CD1c-positive myeloid dendritic cell (primary cell): ENCODE measurements at regions not wholly inside any gene's neighbourhood (a gene's known extent, or its start where the extent isn't known, plus 50 kb on each side); places are given as distances from the start of the nearest gene placed in this dataset.
"Not testable (repeated sequence)": the region's sequence is repeated elsewhere in the genome, so short reads cannot be mapped to it uniquely, and the experiment has no call there.

Experiments used
- DNase-seq: peaks from one replicate; pipeline ENCODE4 v3.0.0-alpha.2; 2016; ENCODE audit errors: extremely low spot score

DNA sequence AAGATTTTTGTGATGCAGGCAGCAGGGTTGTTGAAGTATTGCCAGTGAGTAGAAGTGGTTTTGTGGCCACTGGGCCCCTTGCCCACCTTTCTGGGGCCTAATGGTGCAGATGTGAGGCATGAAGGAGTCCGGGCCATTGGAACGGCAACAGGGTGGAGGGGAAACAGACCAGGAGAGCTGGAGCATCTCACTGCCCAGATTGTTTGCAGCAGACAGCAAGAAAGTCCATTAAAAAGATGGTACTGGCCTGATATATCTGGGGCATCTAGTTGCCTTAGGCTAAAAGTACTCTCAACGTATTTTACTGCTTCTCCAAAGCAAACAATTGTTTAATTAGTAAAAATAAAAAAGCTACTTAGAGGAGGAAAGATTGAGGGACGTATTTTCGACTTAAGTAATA lies 298.4 kb downstream of the SATB1 start:
- DNase-seq: no peak

DNA sequence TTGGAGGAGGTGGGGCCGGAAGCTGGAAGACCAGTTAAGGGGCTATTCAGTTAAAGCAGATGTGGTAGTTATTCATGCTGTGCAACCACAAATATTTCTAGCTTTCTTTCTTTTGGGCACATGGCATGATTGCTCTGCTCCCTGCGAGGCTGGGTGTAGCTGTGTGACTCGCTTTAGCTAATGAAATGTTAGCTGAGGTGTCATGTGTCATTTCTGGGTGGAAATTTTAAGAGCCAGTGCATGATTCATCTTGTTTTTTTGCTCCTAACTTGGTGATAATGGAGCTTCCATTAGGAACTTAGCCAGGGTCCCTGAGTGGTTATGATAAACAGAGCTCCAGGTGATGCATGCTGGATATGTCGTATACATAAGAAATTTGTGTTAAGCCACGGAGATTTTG lies 300.6 kb downstream of the SATB1 start:
- DNase-seq: no peak

DNA sequence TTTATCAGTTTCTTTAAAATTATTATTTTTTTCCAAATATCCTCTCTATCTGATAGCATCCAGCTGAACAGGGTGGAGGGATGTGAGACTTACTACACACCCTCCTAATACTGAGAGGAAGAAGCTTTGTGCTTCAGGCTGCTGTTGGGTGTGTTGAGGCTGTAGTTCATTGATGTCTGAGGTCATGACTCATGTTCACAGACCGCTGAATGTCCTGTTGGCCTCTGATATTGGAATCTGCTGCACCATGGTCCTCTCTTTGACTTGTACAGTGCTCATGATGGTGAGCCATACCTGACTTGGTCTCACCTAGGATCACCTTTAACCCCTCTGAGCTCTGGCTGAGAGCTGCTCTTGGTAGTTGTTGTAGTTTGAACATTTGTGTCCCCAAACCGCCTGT lies 302.9 kb downstream of the SATB1 start:
- DNase-seq: no peak

DNA sequence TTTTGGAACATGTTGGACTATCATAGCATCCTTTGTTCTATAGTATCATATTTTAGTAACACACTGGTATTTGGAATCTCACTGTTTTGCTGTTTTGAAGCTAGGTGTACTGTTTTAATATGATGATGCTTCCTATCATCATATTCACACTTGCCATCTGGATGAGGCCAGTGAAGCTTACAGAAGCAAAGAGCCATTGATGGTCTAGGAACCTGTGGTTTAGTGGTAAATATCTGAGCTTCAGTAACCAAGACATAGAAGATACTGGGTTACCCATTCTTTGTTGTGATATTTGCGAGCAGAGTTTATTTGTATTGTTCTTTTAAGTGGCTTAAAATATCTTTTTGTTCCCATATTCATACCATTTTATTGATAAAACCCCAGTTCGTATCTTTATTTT lies 304.1 kb downstream of the SATB1 start:
- DNase-seq: no peak

DNA sequence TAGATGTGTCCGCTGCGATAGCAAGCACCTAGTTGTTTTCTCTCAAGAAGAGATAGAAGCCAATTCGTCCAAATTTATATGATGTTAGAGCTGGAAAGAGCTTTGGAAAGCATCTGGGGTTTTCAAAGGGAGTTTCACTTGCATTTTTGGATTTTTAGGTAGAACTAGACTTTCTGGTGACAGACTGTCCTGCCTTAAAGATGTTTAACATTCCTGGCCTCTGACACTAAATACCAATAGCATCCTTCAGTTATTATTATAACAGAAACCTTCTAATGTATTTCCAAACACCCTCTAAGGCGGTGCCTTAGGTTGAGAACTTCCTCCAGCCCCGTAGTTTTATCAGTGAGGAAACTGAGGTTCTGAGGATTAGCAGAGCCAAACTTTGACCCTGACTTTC lies 305.3 kb downstream of the SATB1 start:
- DNase-seq: no peak

DNA sequence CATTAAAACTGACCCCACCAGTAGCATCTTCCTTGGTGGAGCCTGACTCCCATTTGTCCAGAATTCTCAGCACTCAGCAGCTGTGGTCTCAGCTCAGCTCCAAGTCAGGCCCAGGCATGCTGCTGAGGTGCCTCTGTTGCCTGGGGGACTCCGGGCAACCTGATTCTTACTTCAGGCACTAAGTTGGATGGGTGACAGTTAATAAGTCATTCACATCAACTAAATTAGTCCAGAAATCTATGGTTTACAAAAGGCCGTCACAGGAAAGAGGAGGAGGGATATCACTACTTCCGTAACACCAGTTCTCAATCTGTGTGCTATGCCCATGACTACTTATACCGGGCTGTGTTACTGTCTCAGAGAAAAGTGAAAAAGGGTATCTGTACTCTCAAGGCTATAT lies 310.2 kb downstream of the SATB1 start:
- no peak for DNase-seq

DNA sequence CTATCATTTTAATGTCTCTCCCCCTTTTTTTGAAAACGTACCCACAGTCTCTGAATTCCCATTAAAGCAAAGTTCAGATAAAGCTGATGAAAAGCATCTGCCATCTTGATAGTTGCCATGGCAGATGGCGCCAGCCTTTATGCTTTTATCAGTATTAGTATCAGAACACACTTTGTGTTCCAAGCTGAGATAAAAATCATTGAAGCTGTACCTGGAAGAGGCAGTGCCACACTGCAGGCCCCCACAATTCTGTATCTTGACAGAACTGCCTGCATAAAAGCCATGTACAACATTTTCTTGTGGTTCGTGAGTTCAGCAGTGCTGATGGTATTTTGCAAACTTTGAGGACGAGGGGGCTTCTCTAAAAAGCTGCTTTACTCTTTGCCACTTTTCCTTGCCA lies 311.7 kb downstream of the SATB1 start:
- DNase-seq: no peak

DNA sequence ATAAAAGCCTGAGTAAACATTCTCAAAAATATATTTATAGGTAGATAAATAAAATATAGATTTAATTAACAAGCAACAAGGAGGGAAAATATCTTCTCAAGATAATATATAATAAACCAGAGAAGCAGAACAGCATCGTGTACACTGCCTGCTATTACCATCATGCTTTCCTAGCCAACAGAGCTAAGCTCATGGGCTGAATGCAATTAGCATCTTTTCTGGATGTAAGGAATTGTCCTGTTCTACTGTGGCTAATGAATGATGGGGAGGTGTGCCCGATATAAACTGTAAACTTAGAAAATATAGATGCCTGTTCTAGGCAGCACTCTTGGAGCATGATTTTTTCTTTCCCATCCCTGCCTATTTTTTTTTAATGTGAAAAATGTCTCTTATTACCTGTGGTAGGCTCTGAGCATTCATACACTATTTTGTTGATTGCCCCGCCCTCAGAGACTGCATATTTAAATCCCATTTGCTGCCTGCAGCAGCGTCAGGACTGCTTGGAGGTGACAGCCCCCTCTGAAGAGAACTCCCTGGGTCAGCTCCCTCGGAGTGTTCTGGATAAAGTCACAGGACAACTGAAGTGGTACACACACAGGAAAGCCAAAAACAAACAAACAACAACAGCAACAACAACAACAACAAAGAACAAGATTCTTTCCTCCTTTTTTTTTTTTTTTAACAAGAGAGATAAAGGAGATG lies 312.3 kb downstream of the SATB1 start:
- DNase-seq: no peak

DNA sequence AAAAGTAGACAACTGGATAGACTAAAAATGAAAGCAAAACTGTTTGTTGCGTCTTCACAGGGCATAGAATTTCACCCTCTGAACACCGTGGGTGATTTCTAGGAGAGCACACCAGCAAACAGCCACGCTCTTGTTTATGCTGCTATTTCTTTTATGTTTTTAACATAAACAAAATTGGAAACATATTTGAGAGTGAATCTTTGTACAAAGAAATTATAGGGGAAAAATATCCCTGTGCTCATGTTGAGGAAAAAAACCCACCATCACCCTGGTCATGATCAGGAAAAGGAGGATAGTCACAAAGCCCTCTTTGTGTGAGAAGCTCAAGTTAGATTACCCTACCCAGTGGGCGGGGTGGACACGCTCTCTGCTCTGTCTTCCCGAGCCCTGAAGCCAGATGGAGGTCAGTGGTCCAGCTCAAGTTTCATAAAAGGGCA lies 313.3 kb downstream of the SATB1 start:
- no peak for DNase-seq

DNA sequence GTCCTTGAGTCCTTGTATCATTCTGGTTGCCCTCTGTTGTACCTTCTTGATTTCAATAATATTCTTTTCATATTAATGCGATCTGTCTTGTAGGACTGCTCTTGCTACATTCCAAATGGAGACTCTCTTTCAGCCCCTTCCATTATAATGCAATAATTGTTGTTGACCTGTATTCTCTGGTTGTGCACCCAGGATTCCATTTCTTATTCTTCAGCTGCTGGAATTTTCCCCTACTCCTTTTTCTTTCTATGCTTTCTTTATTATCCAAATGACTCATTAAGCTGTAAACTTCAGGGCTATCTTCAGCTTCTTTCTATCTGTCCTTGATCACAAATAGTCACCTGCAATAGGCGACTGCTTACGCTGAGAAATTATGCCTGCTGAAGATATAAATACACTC lies 321.5 kb downstream of the SATB1 start:
- DNase-seq: no peak

DNA sequence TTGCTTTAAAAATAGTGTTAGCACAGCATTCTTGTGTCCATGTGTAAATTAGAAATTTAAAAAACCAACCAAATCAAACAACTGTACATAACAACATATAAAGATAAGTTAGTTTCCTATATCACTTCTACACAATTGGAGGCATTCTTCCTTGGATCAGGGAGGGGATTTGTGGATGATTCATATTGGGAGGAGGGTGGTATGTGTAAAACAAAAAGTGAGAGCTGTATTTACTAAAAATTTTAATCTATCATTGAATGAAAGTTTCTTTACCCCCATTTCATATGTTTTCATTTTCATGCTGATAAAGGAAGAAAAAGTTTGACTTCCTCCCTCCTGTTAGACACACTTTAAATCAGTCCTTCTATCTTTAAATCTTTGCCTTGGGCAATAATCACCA lies 325.0 kb downstream of the SATB1 start:
- DNase-seq: no peak

DNA sequence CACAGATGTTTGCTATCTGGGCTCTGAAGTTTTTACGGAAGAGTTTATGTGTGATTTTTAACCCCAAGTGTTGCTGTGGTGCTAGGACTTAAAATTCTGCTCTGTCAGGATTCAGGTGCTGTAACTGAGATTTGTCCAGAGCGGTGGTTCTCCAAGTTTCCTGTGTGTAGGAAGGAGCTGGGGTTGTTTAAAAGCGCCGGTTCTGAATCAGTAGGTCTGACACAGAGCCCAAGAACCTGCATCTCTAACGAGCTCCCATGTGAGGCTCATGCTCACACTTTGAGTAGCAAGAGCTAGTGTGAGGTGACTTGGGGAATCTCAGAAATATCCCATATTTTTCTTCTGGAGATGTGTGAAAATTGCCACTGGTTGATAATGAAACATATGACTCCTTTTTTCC lies 325.5 kb downstream of the SATB1 start:
- no peak for DNase-seq

DNA sequence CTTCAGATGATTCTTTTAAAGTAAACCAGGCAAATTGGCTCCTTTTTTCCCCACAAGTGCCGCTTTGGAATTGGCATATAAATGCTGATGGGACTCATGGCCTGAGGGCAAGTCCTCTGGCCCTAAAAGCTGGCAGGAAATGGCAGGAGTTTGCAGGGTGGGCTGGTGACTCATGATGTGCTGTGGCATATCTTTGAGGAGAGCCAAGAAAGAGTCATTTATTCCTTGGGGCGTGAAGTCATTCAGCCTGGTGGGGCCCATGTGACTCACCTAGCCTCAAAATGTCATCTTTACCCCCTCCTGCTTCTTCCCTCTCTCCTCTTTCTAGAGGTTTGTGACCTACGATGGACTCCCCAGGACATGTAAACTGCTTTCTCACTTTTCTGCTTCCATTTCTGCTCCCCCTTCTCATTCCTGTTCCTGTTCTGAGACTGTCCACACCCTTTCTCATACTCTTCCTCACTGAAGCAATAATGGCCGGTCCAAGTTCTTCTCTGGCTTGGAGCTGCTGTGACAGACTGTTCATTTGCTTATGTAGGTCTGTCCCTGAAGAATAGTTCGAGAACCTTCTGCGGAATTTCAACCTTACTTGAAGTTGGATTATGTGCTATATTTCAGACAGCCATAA lies 326.1 kb downstream of the SATB1 start:
- no peak for DNase-seq

DNA sequence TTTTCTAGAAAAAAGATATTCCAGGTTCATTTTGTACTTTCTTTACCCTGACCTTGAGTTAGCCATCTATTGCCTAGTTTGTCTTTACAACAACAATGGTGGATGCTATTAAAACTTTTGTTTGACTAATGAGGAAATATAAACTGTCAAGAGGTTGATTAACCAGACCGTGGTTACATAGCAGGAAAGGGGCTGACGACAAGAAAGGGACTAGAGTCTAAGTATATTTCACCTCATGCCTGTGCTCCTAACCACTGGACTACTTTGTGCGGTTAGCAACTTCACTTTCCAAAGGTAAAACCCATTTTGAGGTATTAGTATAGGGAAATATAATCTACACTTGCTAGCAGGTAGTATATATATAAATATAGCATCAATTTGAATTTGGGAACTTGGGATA lies 327.1 kb downstream of the SATB1 start:
- no peak for DNase-seq

DNA sequence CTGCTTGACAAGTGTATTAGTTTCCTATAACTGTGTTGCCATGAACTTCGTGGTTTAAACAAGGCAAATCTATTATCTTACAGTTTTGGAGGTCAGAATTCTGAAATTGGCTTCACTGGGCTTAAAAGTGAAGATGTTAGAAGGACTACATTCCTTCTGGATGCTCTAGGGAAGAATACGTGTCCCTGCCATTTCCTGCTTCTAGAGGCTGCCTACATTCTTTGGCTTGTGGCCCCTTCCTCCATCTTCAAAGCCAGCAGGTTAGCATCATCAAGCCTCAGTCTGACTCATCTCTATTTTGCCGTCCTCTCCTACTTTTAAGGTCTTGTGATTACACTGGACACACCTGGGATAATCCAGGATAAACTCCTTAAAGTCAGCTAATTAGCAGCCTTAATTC lies 327.7 kb downstream of the SATB1 start:
- DNase-seq: no peak

DNA sequence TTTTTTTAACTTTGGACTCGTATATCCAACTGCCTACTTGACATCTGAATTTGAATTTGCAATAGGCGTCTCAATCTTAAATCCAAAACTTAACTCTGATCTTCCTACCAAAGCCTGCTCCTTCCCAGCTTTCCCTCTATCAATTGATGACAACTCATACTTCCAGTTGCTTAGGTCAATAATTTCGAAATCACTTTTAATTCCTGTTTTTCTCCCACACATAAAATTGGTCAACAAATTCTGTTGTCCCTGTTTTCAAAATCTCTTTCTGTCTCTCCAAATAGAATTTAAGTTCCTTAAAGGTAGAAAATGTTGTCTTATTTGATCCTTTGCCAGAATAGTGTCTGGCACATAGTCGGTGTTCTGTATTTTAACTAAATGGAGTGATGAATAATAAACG lies 332.4 kb downstream of the SATB1 start:
- peak; percentile 18 for DNase-seq

DNA sequence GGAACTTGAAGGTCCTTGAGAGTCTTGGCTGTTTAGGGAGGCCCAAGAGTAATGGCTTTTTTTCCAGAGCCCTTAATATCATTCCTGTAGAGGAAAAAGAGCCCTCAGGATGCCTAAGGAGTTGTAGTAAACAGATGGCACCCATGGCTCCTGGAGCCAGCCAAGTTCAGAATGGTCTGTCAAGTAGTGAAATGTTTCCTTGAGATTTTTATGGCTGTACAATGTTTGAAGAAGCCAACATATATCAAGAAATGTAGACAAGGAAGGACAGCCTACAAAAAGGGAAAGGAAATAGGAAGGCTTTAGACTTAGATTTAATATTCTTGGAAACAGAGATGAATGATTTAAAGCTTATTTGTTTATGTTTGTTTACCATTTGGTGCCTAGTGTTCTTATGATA lies 334.8 kb downstream of the SATB1 start:
- DNase-seq: no peak

DNA sequence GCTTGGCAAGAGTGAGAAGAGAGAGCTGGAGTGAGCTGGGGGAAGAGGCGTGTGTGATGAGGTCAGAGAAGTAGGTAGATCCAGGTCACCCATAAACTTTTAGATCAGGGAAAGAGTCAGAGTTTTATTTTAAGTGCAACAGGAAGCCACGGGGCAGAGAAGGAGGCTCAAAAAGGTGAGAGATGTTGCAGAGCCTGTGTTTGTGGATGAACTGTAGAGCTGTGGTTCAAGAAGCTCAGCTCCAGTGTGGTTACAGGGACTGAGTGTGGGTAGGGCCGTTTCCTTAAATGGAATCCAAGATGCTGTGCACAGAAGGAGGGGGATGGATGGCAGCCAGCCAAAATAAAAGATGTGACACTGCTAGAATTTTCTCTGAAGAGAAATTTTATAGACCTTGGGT lies 337.2 kb downstream of the SATB1 start:
- no peak for DNase-seq

DNA sequence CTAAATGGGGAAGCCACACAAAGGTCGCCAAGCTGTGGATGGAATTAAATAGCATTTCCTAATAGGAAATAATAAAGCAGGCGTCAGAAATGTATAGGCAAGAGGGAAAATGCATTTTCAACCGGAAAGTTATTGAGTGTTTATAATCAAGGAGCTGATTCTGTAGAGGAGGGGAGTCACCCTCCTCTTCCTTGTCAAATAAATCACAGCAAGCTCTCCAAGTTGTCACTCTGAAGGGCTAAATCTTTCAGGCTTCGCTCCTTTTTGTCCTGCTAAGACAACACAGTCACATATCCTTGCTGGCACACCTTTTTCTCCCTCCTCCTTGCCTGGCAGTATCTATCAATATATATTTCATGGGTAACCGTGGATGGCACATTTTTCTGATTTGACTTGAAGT lies 338.4 kb downstream of the SATB1 start:
- DNase-seq: no peak

DNA sequence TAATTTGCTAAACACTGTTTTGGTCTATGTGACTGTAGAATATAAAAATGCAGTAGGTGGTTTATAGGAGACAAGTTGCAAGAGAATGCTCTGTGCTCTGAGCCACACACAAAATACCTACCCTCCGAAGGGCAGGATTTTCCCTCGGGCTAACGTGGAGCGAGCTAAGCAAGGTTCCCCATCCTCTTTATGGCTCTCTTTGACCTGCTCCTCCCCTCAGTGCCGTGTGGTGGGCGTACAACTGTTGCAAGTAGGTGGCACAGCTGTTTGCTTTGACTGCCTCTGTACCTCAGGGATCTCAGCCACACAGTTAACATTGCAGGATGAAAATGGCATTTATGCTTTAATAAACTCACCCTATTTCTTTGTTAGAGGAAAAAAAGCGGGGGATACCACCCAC lies 339.1 kb downstream of the SATB1 start:
- DNase-seq: no peak

DNA sequence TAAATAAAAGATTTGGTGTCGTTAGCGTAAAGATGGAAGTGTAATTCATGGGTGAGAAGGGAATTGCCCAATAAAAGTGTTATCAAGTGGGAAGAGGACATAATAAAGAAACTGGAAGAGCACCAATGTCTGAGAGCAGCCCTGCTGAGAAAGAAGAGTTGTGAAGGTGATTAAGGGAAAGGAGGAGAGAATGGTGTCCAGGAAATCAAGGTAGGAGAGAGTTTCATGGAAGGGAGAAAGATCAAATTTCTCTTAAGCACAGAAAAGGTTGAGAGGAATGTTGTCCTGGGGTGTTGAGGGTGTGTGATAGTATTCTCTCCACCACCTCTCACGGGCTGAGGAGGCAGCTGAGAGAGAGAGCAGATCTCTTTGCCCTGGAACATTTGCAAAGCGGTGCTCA lies 339.7 kb downstream of the SATB1 start:
- no peak for DNase-seq

DNA sequence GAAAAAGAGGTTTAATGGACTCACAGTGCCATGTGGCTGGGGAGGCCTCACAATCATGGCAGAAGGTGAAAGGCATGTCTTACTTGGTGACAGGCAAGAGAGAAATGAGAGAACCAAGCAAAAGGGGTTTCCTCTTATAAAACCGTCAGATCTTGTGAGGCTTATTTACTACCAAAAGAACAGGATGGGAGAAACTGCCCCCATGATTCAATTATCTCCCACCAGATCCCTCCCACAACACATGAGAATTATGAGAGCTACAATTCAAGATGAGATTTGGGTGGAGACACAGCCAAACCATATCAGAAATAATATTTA lies 340.8 kb upstream of the TBC1D5 start:
- not testable (repeated sequence) for DNase-seq

DNA sequence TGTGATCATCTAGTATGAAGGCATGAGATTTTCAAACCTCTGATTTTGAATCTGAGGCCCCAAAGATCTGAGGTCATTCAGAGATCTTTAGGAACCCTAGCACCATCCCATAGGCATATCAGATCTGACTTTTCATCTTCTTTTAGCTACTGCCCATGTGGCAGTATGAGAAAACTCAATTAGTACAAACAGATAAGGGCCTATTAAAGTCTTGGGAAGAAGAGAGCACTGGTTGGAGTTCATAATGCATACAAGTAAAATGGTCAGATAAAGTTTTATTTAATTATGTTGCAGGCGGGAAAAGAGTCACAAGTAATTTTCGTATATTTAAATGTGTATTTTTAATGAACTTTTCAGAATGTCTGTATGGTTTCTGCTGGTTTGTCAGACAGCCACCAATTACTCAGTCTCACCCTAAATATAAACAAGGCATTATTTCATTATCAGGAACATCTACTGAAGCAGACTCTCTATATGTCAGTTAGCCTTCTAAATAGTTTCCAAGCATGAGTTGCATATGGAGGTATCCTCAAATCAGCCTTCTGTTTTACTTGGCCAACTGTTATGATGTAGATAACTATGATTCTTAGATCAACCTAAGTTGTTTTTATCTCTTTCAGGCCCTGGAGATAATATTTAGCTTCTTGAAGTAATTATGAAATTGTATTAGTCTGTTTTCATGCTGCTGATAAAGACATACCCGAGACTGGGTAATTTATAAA lies 340.3 kb upstream of the TBC1D5 start:
- DNase-seq: no peak
